ENCODE measurements at regions not wholly inside any gene's neighbourhood (a gene's known extent, or its start where the extent isn't known, plus 50 kb on each side); places are given as distances from the start of the nearest gene placed in this dataset.

GRCh38 chr5:38032149-38032548 lies 192.3 kb upstream of the GDNF start:
- TF ChIP-seq, protein P1, sequence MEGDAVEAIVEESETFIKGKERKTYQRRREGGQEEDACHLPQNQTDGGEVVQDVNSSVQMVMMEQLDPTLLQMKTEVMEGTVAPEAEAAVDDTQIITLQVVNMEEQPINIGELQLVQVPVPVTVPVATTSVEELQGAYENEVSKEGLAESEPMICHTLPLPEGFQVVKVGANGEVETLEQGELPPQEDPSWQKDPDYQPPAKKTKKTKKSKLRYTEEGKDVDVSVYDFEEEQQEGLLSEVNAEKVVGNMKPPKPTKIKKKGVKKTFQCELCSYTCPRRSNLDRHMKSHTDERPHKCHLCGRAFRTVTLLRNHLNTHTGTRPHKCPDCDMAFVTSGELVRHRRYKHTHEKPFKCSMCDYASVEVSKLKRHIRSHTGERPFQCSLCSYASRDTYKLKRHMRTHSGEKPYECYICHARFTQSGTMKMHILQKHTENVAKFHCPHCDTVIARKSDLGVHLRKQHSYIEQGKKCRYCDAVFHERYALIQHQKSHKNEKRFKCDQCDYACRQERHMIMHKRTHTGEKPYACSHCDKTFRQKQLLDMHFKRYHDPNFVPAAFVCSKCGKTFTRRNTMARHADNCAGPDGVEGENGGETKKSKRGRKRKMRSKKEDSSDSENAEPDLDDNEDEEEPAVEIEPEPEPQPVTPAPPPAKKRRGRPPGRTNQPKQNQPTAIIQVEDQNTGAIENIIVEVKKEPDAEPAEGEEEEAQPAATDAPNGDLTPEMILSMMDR (IDR thresholded peaks at IDR 0.05): no peak
- TF ChIP-seq POLR2AphosphoS5 (IDR thresholded peaks at IDR 0.05): no peak
- no peak for TF ChIP-seq POLR2A (IDR thresholded peaks at IDR 0.05)
